RWPE2 (cell line): ENCODE measurements at regions not wholly inside any gene's neighbourhood (a gene's known extent, or its start where the extent isn't known, plus 50 kb on each side); places are given as distances from the start of the nearest gene placed in this dataset.

Experiments used
- ATAC-seq: fragments of 200-7000 bp; cut with Tn5 transposase; 3 replicates; pipeline ENCODE4 v1.9.1; 2021; ENCODE audit warnings: low read depth
- DNase-seq: peaks from one replicate; pipeline ENCODE4 v3.0.0-alpha.2; 2020; ENCODE audit warnings: low spot score
- H3K27ac ChIP-seq: fragments of 450-650 bp; 2 replicates; pipeline ENCODE4 v1.5.1; 2017; ENCODE audit warnings: mild to moderate bottlenecking; ENCODE audit not compliant: poor library complexity, severe bottlenecking
- H3K27me3 ChIP-seq: fragments of 250-450 bp; sonication (Bioruptor Pico); 2 replicates; pipeline ENCODE4 v1.5.1; 2021; ENCODE audit warnings: mild to moderate bottlenecking, moderate library complexity; ENCODE audit not compliant: insufficient read depth, poor library complexity, severe bottlenecking
- H3K36me3 ChIP-seq: fragments of 250-450 bp; sonication (Bioruptor Pico); 2 replicates; pipeline ENCODE4 v1.5.1; 2020; ENCODE audit warnings: low read depth, mild to moderate bottlenecking, moderate library complexity
- H3K4me1 ChIP-seq: fragments of 250-450 bp; sonication (Bioruptor Pico); 2 replicates; pipeline ENCODE4 v1.5.1; 2021; ENCODE audit warnings: mild to moderate bottlenecking, moderate library complexity; ENCODE audit not compliant: insufficient read depth, poor library complexity, severe bottlenecking
- H3K4me3 ChIP-seq: fragments of 250-450 bp; sonication (Bioruptor Pico); 2 replicates; pipeline ENCODE4 v1.5.1; 2021; ENCODE audit warnings: mild to moderate bottlenecking, moderate library complexity; ENCODE audit not compliant: severe bottlenecking
- H3K9me3 ChIP-seq: fragments of 250-450 bp; sonication (Bioruptor Pico); 2 replicates; pipeline ENCODE4 v1.5.1; 2021; ENCODE audit warnings: mild to moderate bottlenecking, moderate library complexity; ENCODE audit not compliant: severe bottlenecking
- CTCF ChIP-seq: fragments of 450-650 bp; IDR thresholded peaks from one replicate; pipeline ENCODE4 v1.5.1; 2017; ENCODE audit warnings: mild to moderate bottlenecking, moderate library complexity; ENCODE audit not compliant: poor library complexity, severe bottlenecking

- Histone ChIP-seq H3K36me3 (no peaks in the 10 kb centered on the region), H3K4me3 (no peak overlapping the region), H3K9me3 (peaks cover 2% of the 10 kb centered on the region), H3K27me3 (no peaks in the 10 kb centered on the region), H3K4me1 (no peaks in the 10 kb centered on the region), H3K27ac (no peak overlapping the region)
- DNase-seq (no peak), ATAC-seq (no peak)
- TF ChIP-seq CTCF = no peak
Measured at GRCh38 chr22:27594474-27595134, 207.0 kb downstream of the MN1 start.

- H3K4me3 ChIP-seq = no peak overlapping the region
- ATAC-seq = no peak
- no peaks in the 10 kb centered on the region for H3K27me3 ChIP-seq
- peaks cover 2% of the 10 kb centered on the region for H3K9me3 ChIP-seq
- no peak overlapping the region for H3K27ac ChIP-seq
- no peaks in the 10 kb centered on the region for H3K4me1 ChIP-seq
- no peak for TF ChIP-seq CTCF
- no peaks in the 10 kb centered on the region for H3K36me3 ChIP-seq
- no peak for DNase-seq
Measured at GRCh38 chr22:27596133-27596870, 205.3 kb downstream of the MN1 start.

- DNase-seq (no peak), ATAC-seq (peak; percentile 35; the same call in 1 of the 3 replicates)
- H3K4me1 ChIP-seq = no peaks in the 10 kb centered on the region
- H3K27ac ChIP-seq = no peak overlapping the region
- H3K4me3 ChIP-seq = no peak overlapping the region
- peak; percentile 32 for TF ChIP-seq CTCF
- peaks cover 2% of the 10 kb centered on the region for H3K9me3 ChIP-seq
- no peaks in the 10 kb centered on the region for H3K36me3 ChIP-seq
- no peaks in the 10 kb centered on the region for H3K27me3 ChIP-seq
Measured at GRCh38 chr22:27597703-27598444, 203.7 kb downstream of the MN1 start.

- DNase-seq (no peak), ATAC-seq (no peak)
- Histone ChIP-seq H3K36me3 (no peaks in the 10 kb centered on the region), H3K27me3 (no peaks in the 10 kb centered on the region), H3K4me1 (no peaks in the 10 kb centered on the region), H3K4me3 (no peak overlapping the region), H3K27ac (no peak overlapping the region), H3K9me3 (peaks cover 2% of the 10 kb centered on the region)
- TF ChIP-seq CTCF = no peak
Measured at GRCh38 chr22:27598792-27599191, 202.8 kb downstream of the MN1 start.
